Adrenal gland (tissue), 9 donors: ENCODE measurements at regions not wholly inside any gene's neighbourhood (a gene's known extent, or its start where the extent isn't known, plus 50 kb on each side); places are given as distances from the start of the nearest gene placed in this dataset.

ENCODE experiments used
- DNase-seq, 7 donors: peaks; one replicate each; pipeline ENCODE4 v3.0.0-alpha.2; 2019 to 2020
- H3K27ac ChIP-seq, 5 donors: fragments of 200-600 bp; sonication (generic) in 4 of 5; 1 replicate in 3 of 5; 2 replicates in 2 of 5; pipeline versions ENCODE4 v1.5.1 to v1.8.0; 2016 to 2020; ENCODE audit warnings: mild to moderate bottlenecking in 1 of 5
- H3K27me3 ChIP-seq: fragments of 200-600 bp; 2 replicates; pipeline ENCODE4 v1.8.0; 2021
- H3K36me3 ChIP-seq, 2 donors: fragments of 200-600 bp; replicated peaks in 1 of 2; 1 replicate in 1 of 2; 2 replicates in 1 of 2; pipeline versions ENCODE4 v1.5.1 to v1.8.0; 2018 to 2022
- H3K4me1 ChIP-seq, 2 donors: fragments of 200-600 bp; replicated peaks in 1 of 2; 1 replicate in 1 of 2; 2 replicates in 1 of 2; pipeline versions ENCODE4 v1.5.1 to v1.8.0; 2018 to 2021
- H3K4me3 ChIP-seq, 4 donors: fragments of 200-600 bp; sonication (generic) in 3 of 4; one replicate each; pipeline ENCODE4 v1.5.1; 2016 to 2018
- H3K9me3 ChIP-seq, 3 donors: fragments of 200-600 bp; sonication (generic) in 1 of 3; replicated peaks in 1 of 3; 1 replicate in 2 of 3; 2 replicates in 1 of 3; pipeline versions ENCODE4 v1.5.1 to v1.8.0; 2016 to 2021
- CTCF ChIP-seq, 6 experiments: fragments of 450-650 bp in 4 of 6; fragments of 200-600 bp in 2 of 6; sonication (generic) in 1 of 6; IDR thresholded peaks; 1 replicate in 5 of 6; 2 replicates in 1 of 6; pipeline versions ENCODE4 v1.5.1 to v1.8.0; 2016 to 2021; ENCODE audit warnings: antibody characterized with exemption in 6 of 6, mild to moderate bottlenecking in 2 of 6, moderate library complexity in 1 of 6
- POLR2A ChIP-seq, 2 donors: fragments of 450-650 bp; IDR thresholded peaks; one replicate each; pipeline ENCODE4 v1.6.1; 2017; ENCODE audit warnings: antibody characterized with exemption in 2 of 2, mild to moderate bottlenecking in 2 of 2, moderate library complexity in 1 of 2
- WGBS, 4 donors: extraction: QIAGEN DNeasy Blood & Tissue Kit in 2 of 4; methylation state at CpG; one replicate each; pipeline versions ENCODE4 v1.1.5 to v1.1.7; 2013 to 2017; 5-methylcytosine and 5-hydroxymethylcytosine counted together
- intact Hi-C, 2 donors: fragments of 100-400 bp; cut with DNase I; formaldehyde crosslinking; loops; one replicate each; pipeline versions ENCODE4 v1.14.1 to v1.15.0; 2022 to 2023
- donor health status: healthy with polysubstance abuse.
- donor health status: Bipolar disorder and iron deficiency.
- donor health status: DM: yes; HTN: yes; CAD: no.
- donor health status: DM: no; HTN: no; CAD: no.
- donor health status: DM: no; HTN: no; CAD: no.

- DNase-seq, result no peak
- no peaks in the 10 kb centered on the region for H3K9me3 ChIP-seq
- no peak overlapping the region for H3K27ac ChIP-seq
- intact Hi-C loops, result no loop called here
- WGBS, 4 donors, result 75 to 80% (median 76%) methylated on average over 6 of the region's 6 CpGs
- H3K27me3 ChIP-seq, result no peaks in the 10 kb centered on the region
- H3K4me1 ChIP-seq, result no peaks in the 10 kb centered on the region
- H3K36me3 ChIP-seq, result no peaks in the 10 kb centered on the region
- H3K4me3 ChIP-seq, result no peak overlapping the region
- TF ChIP-seq CTCF (IDR thresholded peaks at IDR 0.05), result no peak
- no peak for TF ChIP-seq POLR2A (IDR thresholded peaks at IDR 0.05)
Measured at GRCh38 chr6:164035900-164036485, 621.5 kb downstream of the QKI start.

GRCh38 chr6:164034602-164035140 is 620.2 kb downstream of the QKI start:
- no peaks in the 10 kb centered on the region for H3K27me3 ChIP-seq
- H3K4me3 ChIP-seq, result no peak overlapping the region
- DNase-seq, result no peak
- no peak for TF ChIP-seq CTCF (IDR thresholded peaks at IDR 0.05)
- TF ChIP-seq POLR2A (IDR thresholded peaks at IDR 0.05), result no peak
- no peak overlapping the region for H3K27ac ChIP-seq
- H3K4me1 ChIP-seq, result no peaks in the 10 kb centered on the region
- no peaks in the 10 kb centered on the region for H3K36me3 ChIP-seq
- 19 to 29% (median 24%) methylated on average over 2 of the region's 2 CpGs for WGBS, 4 donors
- intact Hi-C loops, result no loop called here
- no peaks in the 10 kb centered on the region for H3K9me3 ChIP-seq

- Histone ChIP-seq H3K9me3 (no peaks in the 10 kb centered on the region), H3K27ac (no peak overlapping the region), H3K4me1 (no peaks in the 10 kb centered on the region), H3K36me3 (no peaks in the 10 kb centered on the region), H3K4me3 (no peak overlapping the region), H3K27me3 (peaks cover 8% of the 10 kb centered on the region)
- DNase-seq, result no peak
- WGBS, 4 donors, result 80 to 88% (median 83%) methylated on average over 6 of the region's 6 CpGs
- intact Hi-C loops, result no loop called here
- TF ChIP-seq POLR2A (IDR thresholded peaks at IDR 0.05) (no peak), CTCF (IDR thresholded peaks at IDR 0.05) (no peak)
Measured at GRCh38 chr6:164025180-164025579, 610.7 kb downstream of the QKI start.

- Histone ChIP-seq H3K4me1 (no peaks in the 10 kb centered on the region), H3K27me3 (peaks cover 12% of the 10 kb centered on the region), H3K9me3 (no peaks in the 10 kb centered on the region), H3K4me3 (no peak overlapping the region), H3K36me3 (no peaks in the 10 kb centered on the region), H3K27ac (no peak overlapping the region)
- 65 to 71% (median 66%) methylated on average over 7 of the region's 7 CpGs for WGBS, 4 donors
- intact Hi-C loops, result no loop called here
- no peak for DNase-seq
- TF ChIP-seq CTCF (IDR thresholded peaks at IDR 0.05) (no peak), POLR2A (IDR thresholded peaks at IDR 0.05) (no peak)
Measured at GRCh38 chr6:164023535-164023934, 609.0 kb downstream of the QKI start.
